ENCODE measurements at regions not wholly inside any gene's neighbourhood (a gene's known extent, or its start where the extent isn't known, plus 50 kb on each side); places are given as distances from the start of the nearest gene placed in this dataset.
A peak's percentile ranks its signal among the peaks of the same experiment; 100 is the strongest.

GRCh38 chr2:118772487-118773200 lies 74.8 kb downstream of the EN1 start:
- H3K9ac ChIP-seq (ENCODE audit: low read length): no peak overlapping the region
- no peak overlapping the region for H3K18ac ChIP-seq (ENCODE audit: low read length)
- no peak overlapping the region for H3K56ac ChIP-seq (ENCODE audit: low read length)
- no peak overlapping the region for H3K4me2 ChIP-seq (ENCODE audit: low read length)
- no peaks in the 10 kb centered on the region for H3K79me1 ChIP-seq (ENCODE audit: low read length)
- no peak overlapping the region for H2BK5ac ChIP-seq (ENCODE audit: low read length)
- WGBS (ENCODE audit: extremely low coverage, insufficient coverage, low lambda C conversion rate): no CpG with 5 or more reads among the region's 22 CpGs
- H3K4me3 ChIP-seq (ENCODE audit: low read length): no peak overlapping the region
- H4K5ac ChIP-seq (ENCODE audit: low read length): no peak overlapping the region
- peaks cover 2% of the 10 kb centered on the region for H3K27me3 ChIP-seq (ENCODE audit: insufficient read depth, low read length, poor library complexity)
- no peak overlapping the region for H2BK15ac ChIP-seq (replicated peaks; ENCODE audit: low read depth)
- H3K79me2 ChIP-seq (ENCODE audit: control insufficient read depth, insufficient read depth, low read length): no peaks in the 10 kb centered on the region
- H2BK120ac ChIP-seq (ENCODE audit: low read depth, low read length): no peak overlapping the region
- no peak overlapping the region for H2AK5ac ChIP-seq (ENCODE audit: low read length)
- H3K36me3 ChIP-seq (ENCODE audit: control insufficient read depth, insufficient read depth, low read length): no peaks in the 10 kb centered on the region
- H3K27ac ChIP-seq (ENCODE audit: low read depth, low read length): no peak overlapping the region
- H3K4ac ChIP-seq (ENCODE audit: low read depth, low read length): no peak overlapping the region
- no peak for DNase-seq
- no peak overlapping the region for H3K23ac ChIP-seq (ENCODE audit: low read length)
- H3K4me1 ChIP-seq (ENCODE audit: control insufficient read depth, low read depth, low read length): no peaks in the 10 kb centered on the region
- no peak overlapping the region for H4K8ac ChIP-seq (ENCODE audit: low read depth, low read length)

DNA sequence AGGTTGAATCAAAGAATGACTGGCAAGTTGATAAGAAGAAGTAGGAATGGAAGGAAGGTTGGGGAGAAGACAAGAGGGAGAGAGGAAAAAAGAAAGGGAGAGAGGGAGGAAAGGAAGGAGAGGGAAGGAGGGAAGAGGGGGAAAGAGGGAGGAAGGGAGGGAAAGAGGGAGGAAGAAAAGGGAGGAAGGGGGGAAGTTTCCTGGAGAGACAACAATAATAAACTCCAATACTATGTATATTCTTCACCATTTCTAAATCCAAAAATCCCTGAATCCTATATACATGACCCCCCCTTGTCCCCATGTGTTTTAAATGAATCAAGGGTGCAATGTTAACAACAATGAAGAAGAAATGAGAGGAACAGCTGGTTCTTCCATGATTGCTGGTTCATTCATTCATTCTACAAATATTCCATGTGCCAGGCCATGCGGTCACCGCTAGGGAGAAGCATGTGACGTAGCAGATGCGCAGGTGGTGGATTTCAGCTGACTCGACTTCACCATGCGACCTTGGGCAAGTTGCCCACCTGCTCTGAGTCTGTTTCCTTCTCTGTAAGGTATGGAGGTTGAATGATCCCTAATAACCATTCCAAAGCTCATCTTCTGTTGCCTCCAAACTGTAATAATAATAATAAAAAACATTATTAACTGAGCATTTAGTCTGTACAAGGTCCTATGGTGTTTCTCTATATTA lies 77.6 kb downstream of the EN1 start:
- Histone ChIP-seq H3K36me3 (ENCODE audit: control insufficient read depth, insufficient read depth, low read length) (no peaks in the 10 kb centered on the region), H3K79me1 (ENCODE audit: low read length) (no peaks in the 10 kb centered on the region), H4K8ac (ENCODE audit: low read depth, low read length) (no peak overlapping the region), H3K4ac (ENCODE audit: low read depth, low read length) (no peak overlapping the region), H3K27ac (ENCODE audit: low read depth, low read length) (no peak overlapping the region), H3K23ac (ENCODE audit: low read length) (no peak overlapping the region), H3K18ac (ENCODE audit: low read length) (no peak overlapping the region), H2AK5ac (ENCODE audit: low read length) (no peak overlapping the region), H2BK5ac (ENCODE audit: low read length) (no peak overlapping the region), H3K4me2 (ENCODE audit: low read length) (no peak overlapping the region), H2BK15ac (replicated peaks; ENCODE audit: low read depth) (no peak overlapping the region), H3K27me3 (ENCODE audit: insufficient read depth, low read length, poor library complexity) (peaks cover 2% of the 10 kb centered on the region), H3K9ac (ENCODE audit: low read length) (no peak overlapping the region), H4K5ac (ENCODE audit: low read length) (no peak overlapping the region), H3K4me1 (ENCODE audit: control insufficient read depth, low read depth, low read length) (no peaks in the 10 kb centered on the region), H2BK120ac (ENCODE audit: low read depth, low read length) (no peak overlapping the region), H3K56ac (ENCODE audit: low read length) (no peak overlapping the region), H3K4me3 (ENCODE audit: low read length) (no peak overlapping the region), H3K79me2 (ENCODE audit: control insufficient read depth, insufficient read depth, low read length) (no peaks in the 10 kb centered on the region)
- no peak for DNase-seq
- WGBS (ENCODE audit: extremely low coverage, insufficient coverage, low lambda C conversion rate): no CpG with 5 or more reads among the region's 6 CpGs

- no peaks in the 10 kb centered on the region for H3K4me1 ChIP-seq (ENCODE audit: control insufficient read depth, low read depth, low read length)
- no peak overlapping the region for H3K23ac ChIP-seq (ENCODE audit: low read length)
- H3K79me2 ChIP-seq (ENCODE audit: control insufficient read depth, insufficient read depth, low read length): no peaks in the 10 kb centered on the region
- no peak overlapping the region for H2BK120ac ChIP-seq (ENCODE audit: low read depth, low read length)
- no peaks in the 10 kb centered on the region for H3K79me1 ChIP-seq (ENCODE audit: low read length)
- no peak overlapping the region for H3K18ac ChIP-seq (ENCODE audit: low read length)
- H2BK15ac ChIP-seq (replicated peaks; ENCODE audit: low read depth): no peak overlapping the region
- peaks cover 2% of the 10 kb centered on the region for H3K27me3 ChIP-seq (ENCODE audit: insufficient read depth, low read length, poor library complexity)
- WGBS (ENCODE audit: extremely low coverage, insufficient coverage, low lambda C conversion rate): no CpG with 5 or more reads among the region's 6 CpGs
- no peak overlapping the region for H2AK5ac ChIP-seq (ENCODE audit: low read length)
- no peak overlapping the region for H2BK5ac ChIP-seq (ENCODE audit: low read length)
- H4K8ac ChIP-seq (ENCODE audit: low read depth, low read length): no peak overlapping the region
- H3K4me2 ChIP-seq (ENCODE audit: low read length): no peak overlapping the region
- no peak overlapping the region for H4K5ac ChIP-seq (ENCODE audit: low read length)
- DNase-seq: no peak
- no peak overlapping the region for H3K56ac ChIP-seq (ENCODE audit: low read length)
- no peak overlapping the region for H3K4ac ChIP-seq (ENCODE audit: low read depth, low read length)
- no peak overlapping the region for H3K27ac ChIP-seq (ENCODE audit: low read depth, low read length)
- no peaks in the 10 kb centered on the region for H3K36me3 ChIP-seq (ENCODE audit: control insufficient read depth, insufficient read depth, low read length)
- H3K9ac ChIP-seq (ENCODE audit: low read length): no peak overlapping the region
- no peak overlapping the region for H3K4me3 ChIP-seq (ENCODE audit: low read length)
Measured at GRCh38 chr2:118766871-118767270, 80.6 kb downstream of the EN1 start.

GRCh38 chr2:118764855-118765254 lies 82.6 kb downstream of the EN1 start:
- Histone ChIP-seq H3K27ac (ENCODE audit: low read depth, low read length) (no peak overlapping the region), H3K56ac (ENCODE audit: low read length) (no peak overlapping the region), H3K36me3 (ENCODE audit: control insufficient read depth, insufficient read depth, low read length) (no peaks in the 10 kb centered on the region), H3K23ac (ENCODE audit: low read length) (no peak overlapping the region), H2AK5ac (ENCODE audit: low read length) (no peak overlapping the region), H2BK5ac (ENCODE audit: low read length) (no peak overlapping the region), H3K79me1 (ENCODE audit: low read length) (no peaks in the 10 kb centered on the region), H4K8ac (ENCODE audit: low read depth, low read length) (no peak overlapping the region), H3K4me2 (ENCODE audit: low read length) (no peak overlapping the region), H3K9ac (ENCODE audit: low read length) (no peak overlapping the region), H4K5ac (ENCODE audit: low read length) (no peak overlapping the region), H2BK15ac (replicated peaks; ENCODE audit: low read depth) (no peak overlapping the region), H3K4me3 (ENCODE audit: low read length) (no peak overlapping the region), H3K4ac (ENCODE audit: low read depth, low read length) (no peak overlapping the region), H3K27me3 (ENCODE audit: insufficient read depth, low read length, poor library complexity) (no peaks in the 10 kb centered on the region), H3K18ac (ENCODE audit: low read length) (no peak overlapping the region), H2BK120ac (ENCODE audit: low read depth, low read length) (no peak overlapping the region), H3K4me1 (ENCODE audit: control insufficient read depth, low read depth, low read length) (no peaks in the 10 kb centered on the region), H3K79me2 (ENCODE audit: control insufficient read depth, insufficient read depth, low read length) (no peaks in the 10 kb centered on the region)
- WGBS (ENCODE audit: extremely low coverage, insufficient coverage, low lambda C conversion rate): no CpG with 5 or more reads among the region's 4 CpGs
- no peak for DNase-seq

- no peaks in the 10 kb centered on the region for H3K79me2 ChIP-seq (ENCODE audit: control insufficient read depth, insufficient read depth, low read length)
Measured at GRCh38 chr2:118763797-118764196, 83.7 kb downstream of the EN1 start.

More at GRCh38 chr2:118763797-118764196, 83.7 kb downstream of the EN1 start:
- Histone ChIP-seq H3K36me3 (ENCODE audit: control insufficient read depth, insufficient read depth, low read length) (no peaks in the 10 kb centered on the region), H3K27me3 (ENCODE audit: insufficient read depth, low read length, poor library complexity) (no peaks in the 10 kb centered on the region), H2BK120ac (ENCODE audit: low read depth, low read length) (no peak overlapping the region), H3K79me1 (ENCODE audit: low read length) (no peaks in the 10 kb centered on the region), H2BK5ac (ENCODE audit: low read length) (no peak overlapping the region), H3K23ac (ENCODE audit: low read length) (no peak overlapping the region), H3K27ac (ENCODE audit: low read depth, low read length) (no peak overlapping the region), H3K56ac (ENCODE audit: low read length) (no peak overlapping the region), H3K18ac (ENCODE audit: low read length) (no peak overlapping the region), H2AK5ac (ENCODE audit: low read length) (no peak overlapping the region), H3K4me3 (ENCODE audit: low read length) (no peak overlapping the region), H4K8ac (ENCODE audit: low read depth, low read length) (no peak overlapping the region), H3K4me2 (ENCODE audit: low read length) (no peak overlapping the region), H3K9ac (ENCODE audit: low read length) (no peak overlapping the region), H2BK15ac (replicated peaks; ENCODE audit: low read depth) (no peak overlapping the region), H4K5ac (ENCODE audit: low read length) (no peak overlapping the region), H3K4me1 (ENCODE audit: control insufficient read depth, low read depth, low read length) (no peaks in the 10 kb centered on the region), H3K4ac (ENCODE audit: low read depth, low read length) (no peak overlapping the region)
- peak; percentile 73 for DNase-seq
- no CpG with 5 or more reads among the region's 12 CpGs for WGBS (ENCODE audit: extremely low coverage, insufficient coverage, low lambda C conversion rate)
